ENCODE measurements at regions not wholly inside any gene's neighbourhood (a gene's known extent, or its start where the extent isn't known, plus 50 kb on each side); places are given as distances from the start of the nearest gene placed in this dataset.

- TF ChIP-seq CTCF (IDR thresholded peaks at IDR 0.05) = no peak
- no peak for TF ChIP-seq POLR2A (IDR thresholded peaks at IDR 0.05)
- TF ChIP-seq EP300 (IDR thresholded peaks at IDR 0.05) = no peak
Observed at GRCh38 chr3:73945541-73945940, 320.8 kb upstream of the PDZRN3 start.

Measured in tibial nerve (tissue), 4 donors.